ENCODE measurements at regions not wholly inside any gene's neighbourhood (a gene's known extent, or its start where the extent isn't known, plus 50 kb on each side); places are given as distances from the start of the nearest gene placed in this dataset.

DNA sequence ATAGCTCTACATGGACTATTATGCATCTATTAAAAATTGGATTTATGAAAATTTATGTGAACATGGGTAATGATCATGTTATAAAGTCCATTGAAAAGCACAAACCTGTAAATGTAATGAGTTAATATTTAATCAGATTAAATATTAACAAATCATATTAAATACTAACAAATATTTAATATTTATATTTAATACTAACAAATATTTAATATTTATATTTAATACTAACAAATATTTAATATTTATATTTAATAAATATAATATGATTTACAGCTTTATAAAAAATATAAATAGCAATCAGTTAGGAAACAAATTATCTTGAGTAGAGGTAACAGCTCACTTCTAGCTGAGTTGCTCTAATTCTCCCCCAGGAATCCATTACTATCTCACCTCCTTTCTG, 758.0 kb upstream of the USP15 start:
- no peaks in the 10 kb centered on the region for H4K20me1 ChIP-seq (ENCODE audit: insufficient read depth)
- no peaks in the 10 kb centered on the region for H3K27me3 ChIP-seq (ENCODE audit: insufficient read depth, low read length)
- H3K9ac ChIP-seq (ENCODE audit: low read length): no peak overlapping the region
- H3K27ac ChIP-seq (ENCODE audit: low read depth, low read length): no peak overlapping the region
- no peaks in the 10 kb centered on the region for H3K79me2 ChIP-seq (ENCODE audit: insufficient read depth, low read length)
- no peak overlapping the region for H3K4me3 ChIP-seq (replicated peaks in 1 of 2; ENCODE audit: low read depth in 1 of 2, low read length in 2 of 2)
- no peaks in the 10 kb centered on the region for H3K36me3 ChIP-seq (ENCODE audit: control insufficient read depth in 1 of 2, insufficient read depth in 2 of 2, low read length in 2 of 2)
- ATAC-seq: no peak
- BruUV-seq (replicated peaks): no TSS peak
- RAD21 ChIA-PET (ENCODE audit: low non-redundant PET in 1 of 2, low total read pairs in 2 of 2, uncharacterized antibody in 2 of 2, unreplicated experiment in 2 of 2): no interaction called here
- CTCF ChIA-PET: no interaction called here
- intact Hi-C loops (cut with micrococcal nuclease): no loop called here
- H3K9me3 ChIP-seq (ENCODE audit: control insufficient read depth in 1 of 2, insufficient read depth in 1 of 2, low read depth in 1 of 2, low read length in 2 of 2): no peaks in the 10 kb centered on the region
- no peak overlapping the region for H3K4me2 ChIP-seq (ENCODE audit: low read length)
- TF ChIP-seq, protein P1, sequence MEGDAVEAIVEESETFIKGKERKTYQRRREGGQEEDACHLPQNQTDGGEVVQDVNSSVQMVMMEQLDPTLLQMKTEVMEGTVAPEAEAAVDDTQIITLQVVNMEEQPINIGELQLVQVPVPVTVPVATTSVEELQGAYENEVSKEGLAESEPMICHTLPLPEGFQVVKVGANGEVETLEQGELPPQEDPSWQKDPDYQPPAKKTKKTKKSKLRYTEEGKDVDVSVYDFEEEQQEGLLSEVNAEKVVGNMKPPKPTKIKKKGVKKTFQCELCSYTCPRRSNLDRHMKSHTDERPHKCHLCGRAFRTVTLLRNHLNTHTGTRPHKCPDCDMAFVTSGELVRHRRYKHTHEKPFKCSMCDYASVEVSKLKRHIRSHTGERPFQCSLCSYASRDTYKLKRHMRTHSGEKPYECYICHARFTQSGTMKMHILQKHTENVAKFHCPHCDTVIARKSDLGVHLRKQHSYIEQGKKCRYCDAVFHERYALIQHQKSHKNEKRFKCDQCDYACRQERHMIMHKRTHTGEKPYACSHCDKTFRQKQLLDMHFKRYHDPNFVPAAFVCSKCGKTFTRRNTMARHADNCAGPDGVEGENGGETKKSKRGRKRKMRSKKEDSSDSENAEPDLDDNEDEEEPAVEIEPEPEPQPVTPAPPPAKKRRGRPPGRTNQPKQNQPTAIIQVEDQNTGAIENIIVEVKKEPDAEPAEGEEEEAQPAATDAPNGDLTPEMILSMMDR (IDR thresholded peaks at IDR 0.05 in 2 of 3, conservative IDR thresholded peaks at IDR 0.05 in 1 of 3; ENCODE audit: borderline replicate concordance in 1 of 3, insufficient read depth in 1 of 3, low read depth in 2 of 3, low read length in 2 of 3): no peak
- no peak for TF ChIP-seq TCF7L2 (IDR thresholded peaks at IDR 0.05; ENCODE audit: borderline replicate concordance, extremely low read depth, insufficient read depth, insufficient read length)
- TF ChIP-seq FOSL1 (IDR thresholded peaks at IDR 0.05; ENCODE audit: low read depth): no peak
- no peak for TF ChIP-seq ZFX (IDR thresholded peaks at IDR 0.05)
- no peak for TF ChIP-seq JUND (IDR thresholded peaks at IDR 0.05)
- no peak for TF ChIP-seq CEBPB (IDR thresholded peaks at IDR 0.05; ENCODE audit: low read depth)
- TF ChIP-seq, protein P2, sequence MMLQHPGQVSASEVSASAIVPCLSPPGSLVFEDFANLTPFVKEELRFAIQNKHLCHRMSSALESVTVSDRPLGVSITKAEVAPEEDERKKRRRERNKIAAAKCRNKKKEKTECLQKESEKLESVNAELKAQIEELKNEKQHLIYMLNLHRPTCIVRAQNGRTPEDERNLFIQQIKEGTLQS (IDR thresholded peaks at IDR 0.05): no peak
- TF ChIP-seq YY1 (IDR thresholded peaks at IDR 0.05; ENCODE audit: extremely low read depth, insufficient replicate concordance, low read depth, low read length): no peak
- no peak for TF ChIP-seq SP1 (IDR thresholded peaks at IDR 0.05; ENCODE audit: low read depth)
- no peak for TF ChIP-seq RAD21 (IDR thresholded peaks at IDR 0.05; ENCODE audit: low read depth)
- TF ChIP-seq, protein P3, sequence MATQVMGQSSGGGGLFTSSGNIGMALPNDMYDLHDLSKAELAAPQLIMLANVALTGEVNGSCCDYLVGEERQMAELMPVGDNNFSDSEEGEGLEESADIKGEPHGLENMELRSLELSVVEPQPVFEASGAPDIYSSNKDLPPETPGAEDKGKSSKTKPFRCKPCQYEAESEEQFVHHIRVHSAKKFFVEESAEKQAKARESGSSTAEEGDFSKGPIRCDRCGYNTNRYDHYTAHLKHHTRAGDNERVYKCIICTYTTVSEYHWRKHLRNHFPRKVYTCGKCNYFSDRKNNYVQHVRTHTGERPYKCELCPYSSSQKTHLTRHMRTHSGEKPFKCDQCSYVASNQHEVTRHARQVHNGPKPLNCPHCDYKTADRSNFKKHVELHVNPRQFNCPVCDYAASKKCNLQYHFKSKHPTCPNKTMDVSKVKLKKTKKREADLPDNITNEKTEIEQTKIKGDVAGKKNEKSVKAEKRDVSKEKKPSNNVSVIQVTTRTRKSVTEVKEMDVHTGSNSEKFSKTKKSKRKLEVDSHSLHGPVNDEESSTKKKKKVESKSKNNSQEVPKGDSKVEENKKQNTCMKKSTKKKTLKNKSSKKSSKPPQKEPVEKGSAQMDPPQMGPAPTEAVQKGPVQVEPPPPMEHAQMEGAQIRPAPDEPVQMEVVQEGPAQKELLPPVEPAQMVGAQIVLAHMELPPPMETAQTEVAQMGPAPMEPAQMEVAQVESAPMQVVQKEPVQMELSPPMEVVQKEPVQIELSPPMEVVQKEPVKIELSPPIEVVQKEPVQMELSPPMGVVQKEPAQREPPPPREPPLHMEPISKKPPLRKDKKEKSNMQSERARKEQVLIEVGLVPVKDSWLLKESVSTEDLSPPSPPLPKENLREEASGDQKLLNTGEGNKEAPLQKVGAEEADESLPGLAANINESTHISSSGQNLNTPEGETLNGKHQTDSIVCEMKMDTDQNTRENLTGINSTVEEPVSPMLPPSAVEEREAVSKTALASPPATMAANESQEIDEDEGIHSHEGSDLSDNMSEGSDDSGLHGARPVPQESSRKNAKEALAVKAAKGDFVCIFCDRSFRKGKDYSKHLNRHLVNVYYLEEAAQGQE (IDR thresholded peaks at IDR 0.05; ENCODE audit: low read depth): no peak
- no peak for TF ChIP-seq SRF (IDR thresholded peaks at IDR 0.05; ENCODE audit: low read depth)
- TF ChIP-seq EZH2phosphoT487 (IDR thresholded peaks at IDR 0.05; ENCODE audit: borderline replicate concordance): no peak
- no peak for TF ChIP-seq EZH2 (IDR thresholded peaks at IDR 0.05)
- TF ChIP-seq, protein P4, sequence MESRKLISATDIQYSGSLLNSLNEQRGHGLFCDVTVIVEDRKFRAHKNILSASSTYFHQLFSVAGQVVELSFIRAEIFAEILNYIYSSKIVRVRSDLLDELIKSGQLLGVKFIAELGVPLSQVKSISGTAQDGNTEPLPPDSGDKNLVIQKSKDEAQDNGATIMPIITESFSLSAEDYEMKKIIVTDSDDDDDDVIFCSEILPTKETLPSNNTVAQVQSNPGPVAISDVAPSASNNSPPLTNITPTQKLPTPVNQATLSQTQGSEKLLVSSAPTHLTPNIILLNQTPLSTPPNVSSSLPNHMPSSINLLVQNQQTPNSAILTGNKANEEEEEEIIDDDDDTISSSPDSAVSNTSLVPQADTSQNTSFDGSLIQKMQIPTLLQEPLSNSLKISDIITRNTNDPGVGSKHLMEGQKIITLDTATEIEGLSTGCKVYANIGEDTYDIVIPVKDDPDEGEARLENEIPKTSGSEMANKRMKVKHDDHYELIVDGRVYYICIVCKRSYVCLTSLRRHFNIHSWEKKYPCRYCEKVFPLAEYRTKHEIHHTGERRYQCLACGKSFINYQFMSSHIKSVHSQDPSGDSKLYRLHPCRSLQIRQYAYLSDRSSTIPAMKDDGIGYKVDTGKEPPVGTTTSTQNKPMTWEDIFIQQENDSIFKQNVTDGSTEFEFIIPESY (IDR thresholded peaks at IDR 0.05; ENCODE audit: extremely low read depth, insufficient replicate concordance, low read length): no peak
- no peak for TF ChIP-seq EGR1 (IDR thresholded peaks at IDR 0.05; ENCODE audit: low read depth)
- TF ChIP-seq POLR2AphosphoS5 (IDR thresholded peaks at IDR 0.05; ENCODE audit: low read depth, low read length): no peak
- no peak for TF ChIP-seq SIN3A (IDR thresholded peaks at IDR 0.05; ENCODE audit: low read depth)
- no peak for DNase-seq (ENCODE audit: low read depth, low spot score)
- POLR2A ChIA-PET: no interaction called here
- H3K4me1 ChIP-seq (ENCODE audit: control insufficient read depth in 1 of 2, insufficient read depth in 2 of 2, low read length in 2 of 2): no peaks in the 10 kb centered on the region
- no peaks in the 10 kb centered on the region for H3K9me2 ChIP-seq (ENCODE audit: insufficient read depth)
- H2AFZ ChIP-seq (ENCODE audit: low read depth, low read length, poor library complexity, severe bottlenecking): no peak overlapping the region
